ENCODE measurements at regions not wholly inside any gene's neighbourhood (a gene's known extent, or its start where the extent isn't known, plus 50 kb on each side); places are given as distances from the start of the nearest gene placed in this dataset.
A peak's percentile ranks its signal among the peaks of the same experiment; 100 is the strongest.

- Mint-ChIP-seq H3K4me1 (ENCODE audit: unreplicated experiment) (peaks cover 1% of the 10 kb centered on the region), H3K9me3 (ENCODE audit: unreplicated experiment) (no peaks in the 10 kb centered on the region), H3K27me3 (ENCODE audit: unreplicated experiment) (peaks cover 48% of the 10 kb centered on the region), H3K36me3 (ENCODE audit: unreplicated experiment) (no peaks in the 10 kb centered on the region), H3K27ac (ENCODE audit: unreplicated experiment) (no peak overlapping the region), H3K4me3 (ENCODE audit: unreplicated experiment) (no peak overlapping the region)
- TF ChIP-seq CTCF (IDR thresholded peaks at IDR 0.05) = no peak
- DNase-seq (ENCODE audit: extremely low spot score, unreplicated experiment) = peak; percentile 30
These were observed 103.7 kb upstream of the HABP2 start for GRCh38 chr10:113449006-113449695.

GRCh38 chr10:113450046-113450804 is 102.6 kb upstream of the HABP2 start:
- no peak for TF ChIP-seq CTCF (IDR thresholded peaks at IDR 0.05)
- Mint-ChIP-seq H3K27ac (ENCODE audit: unreplicated experiment) (no peak overlapping the region), H3K9me3 (ENCODE audit: unreplicated experiment) (no peaks in the 10 kb centered on the region), H3K4me3 (ENCODE audit: unreplicated experiment) (no peak overlapping the region), H3K36me3 (ENCODE audit: unreplicated experiment) (no peaks in the 10 kb centered on the region), H3K27me3 (ENCODE audit: unreplicated experiment) (peaks cover 48% of the 10 kb centered on the region), H3K4me1 (ENCODE audit: unreplicated experiment) (peaks cover 7% of the 10 kb centered on the region)
- no peak for DNase-seq (ENCODE audit: extremely low spot score, unreplicated experiment)

GRCh38 chr10:113450906-113451305 is 101.9 kb upstream of the HABP2 start:
- Mint-ChIP-seq H3K4me3 (ENCODE audit: unreplicated experiment) (no peak overlapping the region), H3K9me3 (ENCODE audit: unreplicated experiment) (no peaks in the 10 kb centered on the region), H3K27ac (ENCODE audit: unreplicated experiment) (no peak overlapping the region), H3K4me1 (ENCODE audit: unreplicated experiment) (peaks cover 7% of the 10 kb centered on the region), H3K36me3 (ENCODE audit: unreplicated experiment) (no peaks in the 10 kb centered on the region), H3K27me3 (ENCODE audit: unreplicated experiment) (peaks cover 48% of the 10 kb centered on the region)
- no peak for TF ChIP-seq CTCF (IDR thresholded peaks at IDR 0.05)
- peak; percentile 44 for DNase-seq (ENCODE audit: extremely low spot score, unreplicated experiment)

GRCh38 chr10:113452146-113452845 is 100.6 kb upstream of the HABP2 start:
- no peak for DNase-seq (ENCODE audit: extremely low spot score, unreplicated experiment)
- Mint-ChIP-seq H3K36me3 (ENCODE audit: unreplicated experiment) (no peaks in the 10 kb centered on the region), H3K27me3 (ENCODE audit: unreplicated experiment) (peaks cover 38% of the 10 kb centered on the region), H3K4me1 (ENCODE audit: unreplicated experiment) (peaks cover 7% of the 10 kb centered on the region), H3K4me3 (ENCODE audit: unreplicated experiment) (no peak overlapping the region), H3K27ac (ENCODE audit: unreplicated experiment) (no peak overlapping the region), H3K9me3 (ENCODE audit: unreplicated experiment) (no peaks in the 10 kb centered on the region)
- no peak for TF ChIP-seq CTCF (IDR thresholded peaks at IDR 0.05)

- peaks cover 30% of the 10 kb centered on the region for H3K27me3 Mint-ChIP-seq (ENCODE audit: unreplicated experiment)
- no peak for DNase-seq (ENCODE audit: extremely low spot score, unreplicated experiment)
- H3K4me1 Mint-ChIP-seq (ENCODE audit: unreplicated experiment) = peaks cover 7% of the 10 kb centered on the region
- H3K36me3 Mint-ChIP-seq (ENCODE audit: unreplicated experiment) = peaks cover 1% of the 10 kb centered on the region
- H3K4me3 Mint-ChIP-seq (ENCODE audit: unreplicated experiment) = no peak overlapping the region
- H3K27ac Mint-ChIP-seq (ENCODE audit: unreplicated experiment) = no peak overlapping the region
- TF ChIP-seq CTCF (IDR thresholded peaks at IDR 0.05) = no peak
- no peaks in the 10 kb centered on the region for H3K9me3 Mint-ChIP-seq (ENCODE audit: unreplicated experiment)
These were observed 99.5 kb upstream of the HABP2 start for GRCh38 chr10:113453351-113453750.

Measured in osteocyte (in vitro differentiated cells).